A673 (cell line): ENCODE measurements at regions not wholly inside any gene's neighbourhood (a gene's known extent, or its start where the extent isn't known, plus 50 kb on each side); places are given as distances from the start of the nearest gene placed in this dataset.

Experiments
- BruUV-seq: library from RNA; stranded (reverse); fragments of 400-500 nt; replicated peaks from 2 replicates; lab custom pipeline; 2021; lab: Mats Ljungman, UMichigan
- CTCF ChIA-PET: fragments of 300-600 bp; sonication (Branson Sonifier 250); formaldehyde crosslinking; loops from one replicate; lab custom pipeline; 2022; ENCODE audit warnings: antibody characterized with exemption; lab: Charles Lee
- POLR2A ChIA-PET: fragments of 300-600 bp; sonication (Branson Sonifier 250); formaldehyde crosslinking; loops from one replicate; lab custom pipeline; 2022; ENCODE audit warnings: antibody characterized with exemption; ENCODE audit not compliant: low non-redundant PET; lab: Charles Lee
- DNase-seq: peaks from one replicate; pipeline ENCODE4 v3.0.0-alpha.2; 2015; ENCODE audit warnings: low spot score
- H3K27ac ChIP-seq: fragments of 200-600 bp; sonication (generic); 2 replicates; pipeline ENCODE4 v1.5.1; 2016; ENCODE audit warnings: mixed run types, low read depth, mild to moderate bottlenecking, mixed read lengths, antibody characterized with exemption, low read length; ENCODE audit not compliant: poor library complexity, severe bottlenecking
- H3K27me3 ChIP-seq: fragments of 200-600 bp; sonication (generic); replicated peaks from 2 replicates; pipeline ENCODE4 v1.6.1; 2017; ENCODE audit warnings: mixed run types, low read depth, mild to moderate bottlenecking, mixed read lengths, antibody characterized with exemption, low read length; ENCODE audit not compliant: insufficient read depth, poor library complexity
- H3K36me3 ChIP-seq: fragments of 200-600 bp; sonication (generic); 2 replicates; pipeline ENCODE4 v1.6.1; 2016; ENCODE audit warnings: mixed run types, mild to moderate bottlenecking, mixed read lengths, antibody characterized with exemption, low read length; ENCODE audit not compliant: insufficient read depth, poor library complexity, severe bottlenecking
- H3K4me1 ChIP-seq: fragments of 200-600 bp; sonication (generic); 2 replicates; pipeline ENCODE4 v1.6.1; 2017; ENCODE audit warnings: mixed run types, mild to moderate bottlenecking, mixed read lengths, antibody characterized with exemption, low read length; ENCODE audit not compliant: insufficient read depth, poor library complexity, severe bottlenecking
- H3K4me3 ChIP-seq: fragments of 200-600 bp; sonication (generic); 2 replicates; pipeline ENCODE4 v1.5.1; 2016; ENCODE audit warnings: low read depth, mixed run types, mild to moderate bottlenecking, mixed read lengths, low read length; ENCODE audit not compliant: poor library complexity, severe bottlenecking
- H3K9me3 ChIP-seq: fragments of 200-600 bp; sonication (generic); 2 replicates; pipeline ENCODE4 v1.6.1; 2016; ENCODE audit warnings: mixed run types, low read depth, mild to moderate bottlenecking, mixed read lengths, antibody characterized with exemption, low read length; ENCODE audit not compliant: poor library complexity, severe bottlenecking
- CTCF ChIP-seq: fragments of 300-800, 200-600 bp; sonication (generic); conservative IDR thresholded peaks from 2 replicates; pipeline ENCODE4 v1.5.1; 2017; ENCODE audit warnings: low read depth, mild to moderate bottlenecking, antibody characterized with exemption, low read length, moderate library complexity, mixed read lengths
- EZH2 ChIP-seq: fragments of 200-600 bp; sonication (generic); IDR thresholded peaks from 2 replicates; pipeline ENCODE4 v1.6.1; 2017; ENCODE audit warnings: borderline replicate concordance, low read depth, mild to moderate bottlenecking, mixed read lengths, antibody characterized with exemption, low read length; ENCODE audit not compliant: poor library complexity, severe bottlenecking
- intact Hi-C: fragments of 100-400 bp; cut with micrococcal nuclease; formaldehyde crosslinking; loops from one replicate; pipeline ENCODE4 v1.10.0; 2022; ENCODE audit not compliant: unreplicated experiment

- no peaks in the 10 kb centered on the region for H3K9me3 ChIP-seq
- no peak for DNase-seq
- ChIA-PET CTCF (no interaction called here), POLR2A (no interaction called here)
- H3K27me3 ChIP-seq: no peaks in the 10 kb centered on the region
- no peak overlapping the region for H3K27ac ChIP-seq
- no peaks in the 10 kb centered on the region for H3K36me3 ChIP-seq
- intact Hi-C loops: no loop called here
- H3K4me1 ChIP-seq: no peaks in the 10 kb centered on the region
- TF ChIP-seq CTCF (no peak), EZH2 (no peak)
- no peak overlapping the region for H3K4me3 ChIP-seq
- no TSS peak for BruUV-seq
Observed at GRCh38 chr2:239826376-239826775, 198.8 kb downstream of the NDUFA10 start.

- Histone ChIP-seq H3K4me1 (no peaks in the 10 kb centered on the region), H3K9me3 (no peaks in the 10 kb centered on the region), H3K27me3 (no peaks in the 10 kb centered on the region), H3K27ac (no peak overlapping the region), H3K4me3 (no peak overlapping the region), H3K36me3 (no peaks in the 10 kb centered on the region)
- ChIA-PET CTCF (no interaction called here), POLR2A (no interaction called here)
- DNase-seq: no peak
- intact Hi-C loops: loop anchor here (2.0 kb wide), 1 partner anchor 37 kb away; no protein-coding TSS in a partner anchor
- TF ChIP-seq CTCF (no peak), EZH2 (no peak)
- no TSS peak for BruUV-seq
Observed at GRCh38 chr2:239825705-239825979, 199.5 kb downstream of the NDUFA10 start.

GRCh38 chr2:239824866-239825704 lies 200.1 kb downstream of the NDUFA10 start:
- Histone ChIP-seq H3K27ac (no peak overlapping the region), H3K4me1 (no peaks in the 10 kb centered on the region), H3K27me3 (no peaks in the 10 kb centered on the region), H3K4me3 (no peak overlapping the region), H3K36me3 (no peaks in the 10 kb centered on the region), H3K9me3 (no peaks in the 10 kb centered on the region)
- TF ChIP-seq EZH2: no peak
- no TSS peak for BruUV-seq
- ChIA-PET POLR2A (no interaction called here), CTCF (interaction anchor here (1.0 kb wide), 1 partner anchor 319 kb away, joined by 3 read pairs; no protein-coding TSS in a partner anchor)
- DNase-seq: no peak
- intact Hi-C loops: loop anchor here (2.0 kb wide), 1 partner anchor 38 kb away; no protein-coding TSS in a partner anchor
